Cardiac fibroblast (primary cell): ENCODE measurements at regions not wholly inside any gene's neighbourhood (a gene's known extent, or its start where the extent isn't known, plus 50 kb on each side); places are given as distances from the start of the nearest gene placed in this dataset.

Experiments used
- DNase-seq, 2 donors: peaks; one replicate each; pipeline versions ENCODE4 v3.0.0 to v3.0.0-alpha.2; 2010; ENCODE audit warnings: low read depth in 2 of 2
- H3K4me3 ChIP-seq, 2 donors: replicated peaks in 1 of 2; 1 replicate in 1 of 2; 2 replicates in 1 of 2; pipeline ENCODE4 v1.5.1; 2011; ENCODE audit warnings: low read depth in 2 of 2, low read length in 2 of 2, mild to moderate bottlenecking in 2 of 2, moderate library complexity in 1 of 2
- CTCF ChIP-seq: IDR thresholded peaks from one replicate; pipeline ENCODE4 v1.5.1; 2011; ENCODE audit warnings: low read depth, mild to moderate bottlenecking, low read length, inconsistent platforms

- DNase-seq: no peak
- no peak overlapping the region for H3K4me3 ChIP-seq
- TF ChIP-seq CTCF: no peak
These were observed 150.1 kb upstream of the STXBP5 start for GRCh38 chr6:147054158-147054557.

GRCh38 chr6:147054871-147055270 lies 149.3 kb upstream of the STXBP5 start:
- DNase-seq: no peak
- no peak for TF ChIP-seq CTCF
- no peak overlapping the region for H3K4me3 ChIP-seq

- no peak overlapping the region for H3K4me3 ChIP-seq
- DNase-seq: no peak
- TF ChIP-seq CTCF: no peak
These were observed 148.3 kb upstream of the STXBP5 start for GRCh38 chr6:147055821-147056392.

DNA sequence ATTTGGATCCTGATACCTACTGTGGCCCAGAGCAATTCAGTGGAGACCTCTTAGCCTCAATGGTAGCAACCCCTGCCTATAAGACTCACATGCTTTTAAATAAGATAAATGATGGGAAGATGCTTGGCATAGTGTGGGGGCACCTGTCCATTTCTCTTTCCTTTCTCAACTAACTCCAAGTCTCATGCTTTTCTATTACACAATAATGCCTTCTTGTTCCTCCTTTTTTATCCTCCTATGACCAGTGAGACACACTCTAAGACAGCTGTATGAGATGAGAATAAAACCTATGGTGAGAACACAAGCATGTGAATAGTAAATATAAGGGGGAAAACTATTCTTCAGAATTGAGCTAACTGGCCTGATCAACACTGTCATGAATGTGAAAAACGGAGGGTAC lies 147.0 kb upstream of the STXBP5 start:
- no peak for DNase-seq

DNA sequence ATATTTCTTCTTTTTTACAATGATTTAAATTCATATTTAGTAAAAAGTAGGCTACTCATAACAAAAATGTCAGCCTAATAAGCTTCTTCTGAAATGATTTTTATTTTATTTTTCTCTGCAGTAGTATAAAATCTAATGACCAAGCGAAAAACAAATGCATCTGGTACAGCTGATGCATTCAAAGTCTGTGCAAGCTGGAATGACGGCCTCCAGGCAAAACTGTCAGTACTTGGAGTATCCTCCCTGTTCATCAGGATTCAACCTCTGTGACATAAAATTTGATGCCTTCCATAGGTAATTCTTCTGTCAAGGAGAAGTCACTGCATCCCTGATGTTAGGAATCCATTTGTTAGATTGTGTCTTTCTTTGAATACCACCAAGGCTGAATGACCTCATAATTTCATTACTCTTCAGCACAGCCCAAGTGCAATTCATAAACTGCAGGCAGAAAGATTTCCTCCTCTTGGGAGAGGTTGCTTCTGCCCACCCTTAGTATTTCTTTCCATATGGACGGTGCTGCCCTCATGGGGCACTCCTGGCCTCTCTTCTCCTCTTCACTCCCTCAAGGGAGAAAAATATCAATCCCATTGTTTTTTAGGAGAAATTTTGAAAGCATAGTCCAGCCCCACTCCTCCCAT lies 146.4 kb upstream of the STXBP5 start:
- H3K4me3 ChIP-seq: no peak overlapping the region
- no peak for TF ChIP-seq CTCF
- no peak for DNase-seq

More for the DNA sequence above, 147.0 kb upstream of the STXBP5 start:
- H3K4me3 ChIP-seq: no peak overlapping the region
- no peak for TF ChIP-seq CTCF

- DNase-seq: peak in 1 of 2 donors; percentile 37
- no peak for TF ChIP-seq CTCF
- H3K4me3 ChIP-seq: no peak overlapping the region
These were observed 145.3 kb upstream of the STXBP5 start for GRCh38 chr6:147058786-147059385.
